Osteocyte (in vitro differentiated cells): ENCODE measurements at regions not wholly inside any gene's neighbourhood (a gene's known extent, or its start where the extent isn't known, plus 50 kb on each side); places are given as distances from the start of the nearest gene placed in this dataset.

Experiments used
- DNase-seq: peaks from one replicate; pipeline ENCODE4 v3.0.0; 2021; ENCODE audit warnings: mixed read lengths; ENCODE audit not compliant: unreplicated experiment; ENCODE audit errors: extremely low spot score
- H3K27ac Mint-ChIP-seq: one replicate; pipeline ENCODE4 v1.8.0; 2021; ENCODE audit warnings: mild to moderate bottlenecking, mixed read lengths; ENCODE audit not compliant: unreplicated experiment
- H3K27me3 Mint-ChIP-seq: one replicate; pipeline ENCODE4 v1.8.0; 2021; ENCODE audit warnings: mixed read lengths; ENCODE audit not compliant: unreplicated experiment
- H3K36me3 Mint-ChIP-seq: one replicate; pipeline ENCODE4 v1.8.0; 2021; ENCODE audit warnings: mixed read lengths; ENCODE audit not compliant: unreplicated experiment
- H3K4me1 Mint-ChIP-seq: one replicate; pipeline ENCODE4 v1.8.0; 2021; ENCODE audit warnings: mixed read lengths; ENCODE audit not compliant: unreplicated experiment
- H3K4me3 Mint-ChIP-seq: one replicate; pipeline ENCODE4 v1.8.0; 2021; ENCODE audit warnings: mild to moderate bottlenecking, moderate library complexity, mixed read lengths; ENCODE audit not compliant: unreplicated experiment
- H3K9me3 Mint-ChIP-seq: one replicate; pipeline ENCODE4 v1.8.0; 2021; ENCODE audit warnings: mixed read lengths; ENCODE audit not compliant: unreplicated experiment
- CTCF ChIP-seq: fragments of 200-600 bp; sonication (generic); IDR thresholded peaks from 2 replicates; pipeline ENCODE4 v1.5.0; 2021; ENCODE audit warnings: antibody characterized with exemption, mild to moderate bottlenecking, moderate library complexity

- Mint-ChIP-seq H3K27me3 (peaks cover 62% of the 10 kb centered on the region), H3K4me3 (no peak overlapping the region), H3K9me3 (no peaks in the 10 kb centered on the region), H3K4me1 (no peaks in the 10 kb centered on the region), H3K27ac (no peak overlapping the region), H3K36me3 (no peaks in the 10 kb centered on the region)
- DNase-seq: no peak
- TF ChIP-seq CTCF: no peak
These were observed 663.0 kb downstream of the KCNA4 start for GRCh38 chr11:29353833-29354232.

GRCh38 chr11:29352273-29352795 lies 664.5 kb downstream of the KCNA4 start:
- TF ChIP-seq CTCF: no peak

GRCh38 chr11:29351301-29351873 lies 665.4 kb downstream of the KCNA4 start:
- no peak for DNase-seq
- Mint-ChIP-seq H3K4me3 (no peak overlapping the region), H3K9me3 (no peaks in the 10 kb centered on the region), H3K36me3 (no peaks in the 10 kb centered on the region), H3K27ac (no peak overlapping the region), H3K27me3 (peaks cover 62% of the 10 kb centered on the region), H3K4me1 (no peaks in the 10 kb centered on the region)
- TF ChIP-seq CTCF: no peak

More at GRCh38 chr11:29352273-29352795, 664.5 kb downstream of the KCNA4 start:
- no peak overlapping the region for H3K4me3 Mint-ChIP-seq
- H3K4me1 Mint-ChIP-seq: no peaks in the 10 kb centered on the region
- no peak overlapping the region for H3K27ac Mint-ChIP-seq
- no peak for DNase-seq
- H3K9me3 Mint-ChIP-seq: no peaks in the 10 kb centered on the region
- H3K27me3 Mint-ChIP-seq: peaks cover 64% of the 10 kb centered on the region
- no peaks in the 10 kb centered on the region for H3K36me3 Mint-ChIP-seq

GRCh38 chr11:29343465-29344333 lies 673.1 kb downstream of the KCNA4 start:
- TF ChIP-seq CTCF: peak; percentile 93
- no peaks in the 10 kb centered on the region for H3K36me3 Mint-ChIP-seq
- DNase-seq: peak; percentile 86

More at GRCh38 chr11:29343465-29344333, 673.1 kb downstream of the KCNA4 start:
- peaks cover 44% of the 10 kb centered on the region for H3K27me3 Mint-ChIP-seq
- no peak overlapping the region for H3K4me3 Mint-ChIP-seq
- no peak overlapping the region for H3K27ac Mint-ChIP-seq
- H3K9me3 Mint-ChIP-seq: no peaks in the 10 kb centered on the region
- peaks cover 3% of the 10 kb centered on the region for H3K4me1 Mint-ChIP-seq
